ENCODE measurements at regions not wholly inside any gene's neighbourhood (a gene's known extent, or its start where the extent isn't known, plus 50 kb on each side); places are given as distances from the start of the nearest gene placed in this dataset.

GRCh38 chr4:22942920-22943559, 250.3 kb downstream of the GBA3 start:
- no peak for TF ChIP-seq CTCF (IDR thresholded peaks at IDR 0.05)
- TF ChIP-seq POLR2A (IDR thresholded peaks at IDR 0.05) = no peak
- TF ChIP-seq POLR2AphosphoS5 (IDR thresholded peaks at IDR 0.05) = no peak
